ENCODE measurements at regions not wholly inside any gene's neighbourhood (a gene's known extent, or its start where the extent isn't known, plus 50 kb on each side); places are given as distances from the start of the nearest gene placed in this dataset.

DNA sequence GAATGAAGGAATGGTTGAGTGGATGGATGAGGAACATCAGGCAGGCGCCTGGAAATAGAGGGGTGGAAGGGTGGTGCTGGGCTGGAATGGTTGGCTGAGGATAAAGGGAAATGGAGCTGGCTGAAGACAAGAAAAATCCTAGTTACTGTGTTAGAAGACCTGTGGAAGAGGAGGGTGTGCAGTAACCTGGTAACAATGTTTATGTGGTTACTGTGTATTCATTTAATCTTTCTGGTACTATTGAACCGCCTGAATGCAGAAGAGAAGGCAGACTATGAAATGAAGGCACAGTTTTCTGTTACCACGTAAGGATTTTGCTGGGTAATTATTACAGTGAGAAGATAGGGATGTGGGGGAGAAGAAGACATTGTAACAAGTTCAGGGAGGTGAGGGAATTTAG is 110.3 kb upstream of the MGAT5 start:
- Histone ChIP-seq H3K4me1 (peaks cover 0 to 1% of the 10 kb centered on the region in 2 donors), H3K9me3 (no peaks in the 10 kb centered on the region), H3K27ac (no peak overlapping the region), H3K36me3 (no peaks in the 10 kb centered on the region), H3K27me3 (no peaks in the 10 kb centered on the region), H3K4me3 (no peak overlapping the region)
- intact Hi-C loops (cut with DNase I), result no loop called here
- TF ChIP-seq CTCF (IDR thresholded peaks at IDR 0.05), result no peak
- DNase-seq (ENCODE audit: low spot score in 2 of 2), result no peak

DNA sequence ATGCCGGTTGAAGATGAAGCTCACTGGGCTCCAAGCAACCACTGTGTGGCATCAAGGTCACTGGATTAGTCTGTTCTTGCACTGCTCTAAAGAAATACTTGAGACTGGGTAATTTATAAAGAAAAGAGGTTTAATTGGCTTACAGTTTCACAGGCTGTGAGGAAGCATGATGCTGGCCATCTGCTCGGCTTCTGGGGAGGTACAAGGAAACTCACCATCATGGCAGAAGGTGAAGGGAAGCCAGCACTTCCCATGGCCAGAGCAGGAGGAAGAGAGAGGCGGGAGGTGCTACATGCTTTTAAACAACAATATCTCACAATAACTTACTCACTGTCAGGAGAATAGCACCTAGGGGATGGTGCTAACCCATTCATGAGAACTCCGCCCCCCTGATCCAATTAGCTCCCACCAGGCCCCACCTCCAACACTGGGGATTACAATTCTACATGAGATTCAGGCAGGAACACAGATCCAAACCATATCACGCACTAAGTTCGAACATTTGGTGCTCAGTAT is 109.7 kb upstream of the MGAT5 start:
- H3K4me3 ChIP-seq, result no peak overlapping the region
- no peaks in the 10 kb centered on the region for H3K4me1 ChIP-seq
- H3K27ac ChIP-seq, result no peak overlapping the region

GRCh38 chr2:134144651-134145050 is 109.2 kb upstream of the MGAT5 start:
- no peaks in the 10 kb centered on the region for H3K36me3 ChIP-seq
- no peak overlapping the region for H3K4me3 ChIP-seq
- no peak for DNase-seq (ENCODE audit: low spot score in 2 of 2)
- H3K27me3 ChIP-seq, result no peaks in the 10 kb centered on the region
- H3K4me1 ChIP-seq, result no peaks in the 10 kb centered on the region
- no peak for TF ChIP-seq CTCF (IDR thresholded peaks at IDR 0.05)
- H3K27ac ChIP-seq, result no peak overlapping the region
- no peaks in the 10 kb centered on the region for H3K9me3 ChIP-seq
- intact Hi-C loops (cut with DNase I), result no loop called here

More for the DNA sequence above, 109.7 kb upstream of the MGAT5 start:
- intact Hi-C loops (cut with DNase I), result no loop called here
- Histone ChIP-seq H3K27me3 (no peaks in the 10 kb centered on the region), H3K36me3 (no peaks in the 10 kb centered on the region), H3K9me3 (no peaks in the 10 kb centered on the region)
- no peak for DNase-seq (ENCODE audit: low spot score in 2 of 2)
- TF ChIP-seq CTCF (IDR thresholded peaks at IDR 0.05), result no peak

GRCh38 chr2:134145519-134145918 is 108.4 kb upstream of the MGAT5 start:
- H3K9me3 ChIP-seq, result no peaks in the 10 kb centered on the region
- no peaks in the 10 kb centered on the region for H3K27me3 ChIP-seq
- H3K36me3 ChIP-seq, result no peaks in the 10 kb centered on the region
- H3K27ac ChIP-seq, result no peak overlapping the region
- intact Hi-C loops (cut with DNase I), result no loop called here
- TF ChIP-seq CTCF (IDR thresholded peaks at IDR 0.05), result no peak
- DNase-seq (ENCODE audit: low spot score in 2 of 2), result no peak
- H3K4me3 ChIP-seq, result no peak overlapping the region
- no peaks in the 10 kb centered on the region for H3K4me1 ChIP-seq

GRCh38 chr2:134146161-134146560 is 107.7 kb upstream of the MGAT5 start:
- no peak for DNase-seq (ENCODE audit: low spot score in 2 of 2)
- H3K27ac ChIP-seq, result no peak overlapping the region
- no peaks in the 10 kb centered on the region for H3K36me3 ChIP-seq
- TF ChIP-seq CTCF (IDR thresholded peaks at IDR 0.05), result no peak
- intact Hi-C loops (cut with DNase I), result no loop called here
- no peaks in the 10 kb centered on the region for H3K4me1 ChIP-seq
- H3K27me3 ChIP-seq, result no peaks in the 10 kb centered on the region
- no peaks in the 10 kb centered on the region for H3K9me3 ChIP-seq
- no peak overlapping the region for H3K4me3 ChIP-seq

DNA sequence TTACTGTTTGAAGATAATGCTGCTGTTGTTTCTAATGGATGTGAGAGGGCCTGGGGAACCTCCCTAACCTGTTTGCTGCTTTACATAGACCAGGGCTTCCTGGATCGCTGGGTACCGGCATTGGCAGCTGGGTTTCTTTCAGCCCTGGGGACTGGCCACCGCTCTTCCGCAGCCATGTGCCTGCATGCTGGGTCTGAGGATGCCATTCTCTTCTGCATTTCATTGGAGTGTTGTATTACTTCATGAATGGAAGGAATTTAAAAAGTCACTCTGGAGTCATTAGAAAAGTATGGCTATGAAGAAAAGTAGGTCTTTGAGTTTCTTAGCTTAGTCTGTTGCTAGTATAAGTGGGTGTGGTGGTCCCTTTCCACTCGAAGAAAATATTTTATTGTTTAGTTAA is 107.3 kb upstream of the MGAT5 start:
- intact Hi-C loops (cut with DNase I), result no loop called here
- H3K4me1 ChIP-seq, result no peaks in the 10 kb centered on the region
- no peak for TF ChIP-seq CTCF (IDR thresholded peaks at IDR 0.05)
- H3K27ac ChIP-seq, result no peak overlapping the region
- peak in 1 of 2 donors; percentile 13 for DNase-seq (ENCODE audit: low spot score in 2 of 2)
- H3K36me3 ChIP-seq, result no peaks in the 10 kb centered on the region
- H3K9me3 ChIP-seq, result no peaks in the 10 kb centered on the region
- no peaks in the 10 kb centered on the region for H3K27me3 ChIP-seq
- H3K4me3 ChIP-seq, result no peak overlapping the region
